ENCODE measurements at regions not wholly inside any gene's neighbourhood (a gene's known extent, or its start where the extent isn't known, plus 50 kb on each side); places are given as distances from the start of the nearest gene placed in this dataset.

GRCh38 chr2:77939370-77939769, 417.2 kb upstream of the LRRTM4 start:
- Histone ChIP-seq H3K4me1 (ENCODE audit: control insufficient read depth, insufficient read depth, low read length) (no peaks in the 10 kb centered on the region), H3K36me3 (ENCODE audit: control insufficient read depth, insufficient read depth, low read length) (no peaks in the 10 kb centered on the region), H4K91ac (ENCODE audit: insufficient read depth, low read depth, low read length) (no peak overlapping the region), H2BK20ac (ENCODE audit: low read depth, low read length) (no peak overlapping the region), H4K8ac (ENCODE audit: low read depth in 2 of 2, low read length in 2 of 2) (no peak overlapping the region), H3K79me1 (ENCODE audit: low read depth in 1 of 2, low read length in 2 of 2) (no peaks in the 10 kb centered on the region), H3K56ac (ENCODE audit: extremely low read depth, insufficient read depth, low read length) (no peak overlapping the region), H3K9me3 (ENCODE audit: control insufficient read depth, insufficient read depth, low read length) (no peaks in the 10 kb centered on the region), H3K14ac (replicated peaks; ENCODE audit: low read depth, low read length) (no peak overlapping the region), H2BK120ac (ENCODE audit: low read depth, low read length) (no peak overlapping the region), H2AK9ac (replicated peaks; ENCODE audit: low read depth, low read length, poor library complexity) (no peak overlapping the region), H2AK5ac (ENCODE audit: low read depth, low read length) (no peak overlapping the region), H2BK15ac (ENCODE audit: low read depth, low read length) (no peak overlapping the region), H3K4me2 (ENCODE audit: low read depth, low read length) (no peak overlapping the region), H4K5ac (ENCODE audit: low read depth, low read length) (no peak overlapping the region), H3K4ac (ENCODE audit: low read depth, low read length) (no peak overlapping the region), H3K18ac (ENCODE audit: low read depth, low read length) (no peak overlapping the region), H3K23ac (ENCODE audit: low read depth, low read length) (no peak overlapping the region), H2BK5ac (ENCODE audit: low read depth, low read length, poor library complexity, severe bottlenecking) (no peak overlapping the region), H3K27me3 (ENCODE audit: control insufficient read depth, insufficient read depth, low read length) (no peaks in the 10 kb centered on the region), H3K4me3 (ENCODE audit: insufficient read depth, low read depth, low read length) (no peak overlapping the region), H3K9ac (ENCODE audit: low read depth, low read length) (no peak overlapping the region), H2AFZ (replicated peaks; ENCODE audit: low read length, poor library complexity) (no peak overlapping the region), H3K9me1 (ENCODE audit: insufficient read depth, low read length) (no peaks in the 10 kb centered on the region), H3K27ac (ENCODE audit: insufficient read depth, low read length) (no peak overlapping the region), H4K20me1 (ENCODE audit: insufficient read depth, low read length) (no peaks in the 10 kb centered on the region)
- ATAC-seq (ENCODE audit: low read depth) (no peak), DNase-seq (no peak)
- no TSS peak for BruUV-seq (replicated peaks)
- ChIA-PET CTCF (no interaction called here), POLR2A (ENCODE audit: unreplicated experiment) (no interaction called here)
- dilution Hi-C loops (cut with HindIII; ENCODE audit: low sequenced_read_pairs, unreplicated experiment) (no loop called here), in situ Hi-C loops (cut with MboI; ENCODE audit: low sequenced_read_pairs) (no loop called here), intact Hi-C loops (cut with micrococcal nuclease) (no loop called here)
- no peak for TF ChIP-seq RFX5 (IDR thresholded peaks at IDR 0.05; ENCODE audit: low read depth, low read length)
- TF ChIP-seq CEBPB (IDR thresholded peaks at IDR 0.05; ENCODE audit: low read depth, low read length) = no peak
- no peak for TF ChIP-seq SMC3 (IDR thresholded peaks at IDR 0.05; ENCODE audit: low read depth, low read length)
- WGBS, 2 experiments (ENCODE audit: extremely low coverage in 2 of 2, insufficient read length in 1 of 2) = no CpG with 5 or more reads among the region's 1 CpG

Data from IMR-90 (cell line).